Activated CD4-positive, alpha-beta T cell treated with anti-CD3 and anti-CD28 coated beads for 48 hours (primary cell): ENCODE measurements at regions not wholly inside any gene's neighbourhood (a gene's known extent, or its start where the extent isn't known, plus 50 kb on each side); places are given as distances from the start of the nearest gene placed in this dataset.
"Not testable (repeated sequence)": the region's sequence is repeated elsewhere in the genome, so short reads cannot be mapped to it uniquely, and the experiment has no call there.

Source experiments
- DNase-seq: peaks from one replicate; pipeline ENCODE4 v3.0.0-alpha.2; 2020

DNA sequence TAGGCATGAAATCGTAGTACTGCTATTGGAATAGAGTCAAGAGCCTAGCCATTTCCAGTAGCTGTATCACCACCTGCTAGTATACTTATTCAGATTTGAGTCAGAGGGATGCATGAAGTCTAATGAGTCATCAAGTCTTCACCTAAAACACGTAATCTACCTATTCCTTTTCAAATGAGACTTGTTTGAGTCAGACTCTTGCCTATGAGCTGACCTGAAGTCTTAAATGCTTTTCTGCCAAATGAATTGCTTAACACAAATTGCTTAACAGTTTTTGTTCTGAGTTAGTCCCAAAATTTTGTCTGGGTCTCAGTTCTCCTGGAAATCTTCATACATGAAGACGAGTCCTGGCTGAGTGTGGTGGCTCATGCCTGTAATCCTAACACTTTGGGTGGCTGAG, 165.2 kb downstream of the GNAT3 start:
- no peak for DNase-seq

GRCh38 chr7:80335511-80336231, 176.2 kb downstream of the GNAT3 start:
- no peak for DNase-seq

DNA sequence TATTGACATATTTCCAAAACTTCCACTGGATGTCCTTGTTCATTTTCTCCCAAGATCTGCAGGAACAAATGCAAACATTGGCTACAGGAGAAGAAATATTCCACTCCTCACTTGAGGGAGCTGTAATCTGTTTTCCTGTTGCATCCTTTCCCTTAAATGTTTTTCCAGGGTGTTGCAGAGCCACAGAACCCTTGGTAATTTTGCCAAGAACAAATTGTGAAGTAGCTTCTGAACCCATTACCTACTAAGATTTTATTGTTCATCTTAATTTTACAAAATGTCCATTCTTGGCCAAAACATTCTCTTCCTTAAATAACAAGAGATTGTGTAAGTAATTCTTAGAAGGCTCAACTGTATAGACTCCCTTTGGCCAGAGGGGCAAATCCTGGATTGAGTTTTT, 177.0 kb downstream of the GNAT3 start:
- DNase-seq: no peak

- no peak for DNase-seq
Observed at GRCh38 chr7:80334196-80334595, 177.7 kb downstream of the GNAT3 start.

DNA sequence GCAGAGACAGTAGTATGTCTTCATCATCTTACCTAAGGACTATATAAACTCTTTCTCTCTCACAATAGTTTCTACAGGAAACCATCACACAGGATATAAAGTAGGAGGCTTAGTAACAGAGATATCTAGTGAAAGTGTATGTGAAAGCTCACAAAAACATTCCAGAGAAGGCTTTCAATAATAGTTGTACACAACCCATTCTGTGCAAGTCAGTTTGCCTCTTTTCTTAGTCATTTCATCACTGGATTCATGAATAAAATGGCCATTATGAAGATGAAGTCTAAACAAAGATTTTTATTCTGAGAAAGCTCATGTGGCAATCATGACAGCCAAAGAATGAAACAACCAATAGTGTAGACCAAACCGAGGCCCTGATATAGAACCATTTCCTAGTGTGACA, 178.8 kb downstream of the GNAT3 start:
- DNase-seq: no peak

DNA sequence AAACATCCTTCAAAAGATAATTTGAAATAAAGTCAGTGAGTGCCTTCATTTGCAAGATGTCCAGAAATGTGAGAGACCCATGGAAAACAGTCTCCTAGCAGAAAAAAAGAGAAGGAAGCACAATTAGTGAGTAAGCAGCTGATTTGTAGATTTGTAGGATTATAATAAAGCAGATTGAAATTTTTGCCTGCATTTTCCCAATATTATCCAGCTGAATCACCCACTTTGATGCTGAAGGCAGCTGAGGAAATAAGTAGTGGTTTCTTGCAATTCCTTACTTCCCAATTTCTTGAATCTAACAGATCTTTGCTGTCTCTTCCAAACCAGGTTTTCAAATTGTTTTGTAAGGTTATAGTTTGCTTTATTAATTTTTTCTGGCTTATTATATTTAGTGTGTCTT, 181.4 kb downstream of the GNAT3 start:
- DNase-seq: no peak

GRCh38 chr7:80324032-80324431, 187.8 kb downstream of the GNAT3 start:
- DNase-seq: no peak

GRCh38 chr7:80319461-80319860, 184.8 kb downstream of the GNAI1 start:
- DNase-seq: no peak

GRCh38 chr7:80318081-80318480, 183.4 kb downstream of the GNAI1 start:
- DNase-seq: no peak

DNA sequence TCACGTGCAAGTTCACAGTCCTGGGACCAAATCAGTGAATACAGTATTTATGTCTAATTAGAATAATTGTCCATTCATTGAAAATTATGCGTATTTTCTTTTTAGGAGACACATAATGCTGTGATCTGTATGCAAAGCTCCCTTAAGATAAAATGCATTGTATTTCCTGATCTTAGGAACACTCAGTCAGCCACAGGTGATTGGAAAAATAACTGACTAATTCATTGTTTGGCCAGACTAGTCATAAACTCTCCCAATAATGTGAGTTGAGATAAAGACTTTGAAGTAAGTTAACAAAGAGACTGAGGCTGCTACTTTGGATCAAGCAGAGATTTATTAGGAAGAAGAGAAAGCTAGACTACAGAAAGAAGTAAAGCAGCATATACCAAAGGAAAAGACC, 182.2 kb downstream of the GNAI1 start:
- DNase-seq: no peak

DNA sequence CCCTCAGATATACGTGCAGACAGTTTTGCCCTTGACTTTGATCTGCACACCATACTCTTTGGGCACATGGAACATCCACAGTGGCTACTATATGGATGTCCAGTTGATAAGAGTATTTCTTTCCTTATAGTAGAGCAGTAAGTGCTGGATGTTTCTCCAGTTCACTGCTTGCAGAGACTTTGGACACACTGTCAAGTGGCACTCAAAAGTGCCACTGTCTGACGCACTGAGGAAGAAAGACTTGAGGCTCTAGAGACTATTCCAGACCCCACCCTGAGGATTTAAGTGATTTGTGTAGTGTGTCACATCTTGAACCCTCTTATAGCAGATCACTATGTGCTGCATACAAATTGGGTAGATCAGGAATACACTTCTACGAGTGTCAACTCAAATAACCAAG, 179.1 kb downstream of the GNAI1 start:
- DNase-seq: no peak

GRCh38 chr7:80313067-80313626, 178.5 kb downstream of the GNAI1 start:
- DNase-seq: no peak

GRCh38 chr7:80312139-80312661, 177.6 kb downstream of the GNAI1 start:
- peak; percentile 6 for DNase-seq

DNA sequence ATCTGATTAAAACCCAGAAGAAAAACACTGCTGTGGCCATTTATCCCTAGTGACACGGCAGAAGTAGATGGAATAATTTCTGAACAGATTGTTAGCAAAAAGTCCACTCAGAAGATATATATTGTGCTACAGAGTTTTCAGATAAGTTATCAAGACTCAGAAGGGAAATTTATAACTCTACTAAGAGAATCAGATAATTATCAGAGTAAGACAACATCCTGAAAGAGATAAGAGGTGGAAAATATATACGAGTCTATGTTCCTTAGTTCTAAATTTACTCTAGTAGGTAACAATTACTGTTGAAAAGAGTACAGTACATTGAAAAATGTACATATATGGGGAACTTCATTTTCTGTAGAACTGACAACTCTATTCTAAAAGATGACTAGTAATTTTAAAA, 176.7 kb downstream of the GNAI1 start:
- no peak for DNase-seq

- peak; percentile 38 for DNase-seq
Observed at GRCh38 chr7:80309971-80310549, 175.4 kb downstream of the GNAI1 start.

- no peak for DNase-seq
Observed at GRCh38 chr7:80309377-80309776, 174.7 kb downstream of the GNAI1 start.

- no peak for DNase-seq
Observed at GRCh38 chr7:80307227-80307856, 172.7 kb downstream of the GNAI1 start.

- DNase-seq: no peak
Observed at GRCh38 chr7:80303315-80303714, 168.7 kb downstream of the GNAI1 start.

- DNase-seq: no peak
Observed at GRCh38 chr7:80302636-80303035, 168.0 kb downstream of the GNAI1 start.

GRCh38 chr7:80302078-80302477, 167.4 kb downstream of the GNAI1 start:
- DNase-seq: no peak

DNA sequence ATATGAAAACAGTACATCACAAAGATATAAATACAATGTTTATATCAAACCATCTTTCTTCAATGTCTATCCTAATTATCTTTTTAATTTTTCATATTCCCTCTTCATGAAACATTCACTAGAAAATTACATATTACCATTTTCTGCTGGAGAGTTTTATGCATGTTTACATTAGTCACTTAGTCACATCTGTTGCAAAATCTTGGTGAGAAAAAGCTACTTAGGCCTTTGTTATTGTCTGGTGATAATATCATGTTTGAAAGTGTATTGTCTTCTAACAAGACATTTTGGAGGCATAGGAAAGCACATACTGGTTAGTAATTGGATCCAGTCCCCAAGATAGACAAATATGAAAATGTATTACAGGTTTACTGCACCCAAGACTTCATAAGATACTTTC, 163.6 kb downstream of the GNAI1 start:
- DNase-seq: no peak

DNA sequence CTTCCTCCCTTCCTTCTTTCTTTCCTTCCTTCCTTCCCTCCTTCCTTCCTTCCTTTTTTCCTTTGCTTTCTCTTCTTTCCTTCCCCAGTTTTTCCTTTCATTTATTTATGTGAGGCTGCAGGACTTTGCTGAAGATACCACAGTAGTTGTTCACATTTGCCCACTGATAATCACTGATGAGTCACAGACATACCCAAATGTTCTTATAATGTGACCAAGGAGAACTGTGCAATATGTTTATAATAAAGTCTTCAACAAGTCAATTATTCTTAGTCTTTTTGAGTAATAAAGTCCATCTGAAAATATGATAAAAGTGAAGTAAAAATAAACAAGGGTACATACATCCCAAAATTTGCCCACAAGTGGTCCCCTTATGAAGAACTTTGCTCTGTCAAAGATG, 159.7 kb downstream of the GNAI1 start:
- DNase-seq: no peak

GRCh38 chr7:80292634-80293033, 158.0 kb downstream of the GNAI1 start:
- DNase-seq: not testable (repeated sequence)
